Stimulated activated CD8-positive, alpha-beta memory T cell treated with anti-CD3 and anti-CD28 coated beads, Interleukin-2, amount 100 ng/mL, for 48 hours (primary cell): ENCODE measurements at regions not wholly inside any gene's neighbourhood (a gene's known extent, or its start where the extent isn't known, plus 50 kb on each side); places are given as distances from the start of the nearest gene placed in this dataset.

ENCODE experiments used
- DNase-seq, 2 donors: peaks; one replicate each; pipeline ENCODE4 v3.0.0-alpha.2; 2020; ENCODE audit warnings: low read depth in 2 of 2

- DNase-seq = no peak
Measured at GRCh38 chr3:13227315-13228165, 154.3 kb upstream of the IQSEC1 start.

GRCh38 chr3:13224967-13225366 lies 151.7 kb upstream of the IQSEC1 start:
- DNase-seq = no peak

- no peak for DNase-seq
Measured at GRCh38 chr3:13223574-13224237, 150.5 kb upstream of the IQSEC1 start.

DNA sequence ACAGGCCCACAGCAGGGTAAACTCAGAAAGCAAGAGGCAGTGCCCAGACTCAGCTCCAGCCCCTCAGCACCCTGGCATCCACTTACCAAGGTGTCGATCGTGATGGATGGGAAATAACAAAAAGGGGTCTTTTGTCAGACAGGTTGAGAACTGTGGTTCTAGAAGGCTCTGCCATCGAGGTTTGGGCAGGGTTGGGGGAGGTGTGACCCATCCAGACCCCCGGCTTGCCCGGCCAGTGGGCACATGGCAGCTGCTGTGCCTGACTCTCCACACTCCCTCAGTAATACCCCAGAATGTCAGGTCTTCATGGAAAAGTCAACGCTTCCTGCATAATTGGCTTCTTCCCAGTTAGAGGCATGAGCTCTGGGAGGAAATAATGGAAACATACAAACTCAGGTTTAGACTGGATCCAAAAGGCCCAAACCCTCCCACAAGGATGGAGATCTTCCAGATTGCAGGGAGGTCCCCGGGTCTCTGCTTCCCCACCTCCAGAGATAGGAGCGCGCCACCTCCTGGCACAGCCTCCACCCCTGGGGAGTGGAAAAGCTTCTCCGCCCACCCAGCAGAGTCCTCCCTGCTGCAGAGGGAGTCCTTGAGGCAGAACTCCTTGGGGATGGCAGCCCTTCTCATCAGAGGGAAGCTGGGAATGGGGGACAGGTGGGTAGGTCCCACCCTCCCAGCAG lies 149.8 kb upstream of the IQSEC1 start:
- DNase-seq = no peak

- no peak for DNase-seq
Measured at GRCh38 chr3:13222131-13222530, 148.9 kb upstream of the IQSEC1 start.

- DNase-seq = no peak
Measured at GRCh38 chr3:13221491-13222061, 148.3 kb upstream of the IQSEC1 start.

GRCh38 chr3:13220991-13221390 lies 147.8 kb upstream of the IQSEC1 start:
- DNase-seq = no peak

GRCh38 chr3:13219902-13220296 lies 146.7 kb upstream of the IQSEC1 start:
- DNase-seq = no peak

DNA sequence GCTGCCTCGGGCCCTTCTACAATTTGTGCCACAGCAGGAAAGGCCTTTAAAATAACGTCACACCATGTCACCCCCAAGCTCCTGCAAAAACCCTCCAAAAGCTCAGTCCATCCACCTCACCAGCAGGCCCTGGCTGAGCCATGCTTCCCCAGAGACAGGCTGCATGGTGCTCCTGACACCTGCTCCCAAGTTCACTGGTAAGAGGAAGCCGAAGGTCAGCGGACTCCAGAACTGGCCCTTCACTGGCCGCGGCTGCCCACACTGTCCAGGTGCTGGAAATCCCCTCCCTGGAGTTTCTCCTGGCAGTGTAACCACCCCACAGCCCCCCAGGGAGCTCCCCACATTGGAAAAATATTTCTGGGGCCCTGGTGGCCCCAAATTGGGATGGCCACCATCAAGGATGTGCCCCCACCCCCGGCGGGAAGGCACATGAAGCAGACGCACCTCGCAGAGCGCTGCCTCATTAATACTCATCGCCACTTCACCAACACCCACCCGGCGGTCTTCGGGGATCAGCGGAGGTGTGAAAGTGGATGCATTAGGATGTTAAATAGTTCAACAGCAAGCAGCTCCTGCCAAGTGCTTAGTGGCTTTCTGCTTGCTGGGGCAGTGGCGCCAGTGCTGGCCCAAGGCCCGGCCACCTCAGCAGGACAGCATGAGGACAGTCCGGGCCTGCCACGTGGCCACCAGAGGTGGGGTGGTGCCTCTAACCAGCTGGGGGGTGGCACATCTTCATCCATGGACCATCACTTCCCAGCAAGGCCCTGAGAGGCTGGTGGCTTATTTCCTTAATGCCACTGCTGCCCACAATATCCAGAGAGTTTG lies 146.1 kb upstream of the IQSEC1 start:
- no peak for DNase-seq

GRCh38 chr3:13218541-13218908 lies 145.3 kb upstream of the IQSEC1 start:
- no peak for DNase-seq

- no peak for DNase-seq
Measured at GRCh38 chr3:13217736-13218540, 144.7 kb upstream of the IQSEC1 start.

GRCh38 chr3:13217253-13217652 lies 144.0 kb upstream of the IQSEC1 start:
- DNase-seq = no peak

- no peak for DNase-seq
Measured at GRCh38 chr3:13215940-13216546, 142.8 kb upstream of the IQSEC1 start.

GRCh38 chr3:13214847-13215472 lies 141.7 kb upstream of the IQSEC1 start:
- no peak for DNase-seq

- no peak for DNase-seq
Measured at GRCh38 chr3:13213911-13214846, 140.9 kb upstream of the IQSEC1 start.

GRCh38 chr3:13213490-13213889 lies 140.3 kb upstream of the IQSEC1 start:
- no peak for DNase-seq

- no peak for DNase-seq
Measured at GRCh38 chr3:13211605-13212210, 138.5 kb upstream of the IQSEC1 start.
